NT2/D1 (cell line): ENCODE measurements at regions not wholly inside any gene's neighbourhood (a gene's known extent, or its start where the extent isn't known, plus 50 kb on each side); places are given as distances from the start of the nearest gene placed in this dataset.
"Not testable (repeated sequence)": the region's sequence is repeated elsewhere in the genome, so short reads cannot be mapped to it uniquely, and the experiment has no call there.

Source experiments
- DNase-seq: peaks from one replicate; pipeline ENCODE4 v3.0.0-alpha.2; 2011; ENCODE audit warnings: low read depth, low spot score
- H3K27me3 ChIP-seq: 2 replicates; pipeline ENCODE4 v1.6.0; 2011; ENCODE audit warnings: mild to moderate bottlenecking; ENCODE audit not compliant: insufficient read length, insufficient read depth
- H3K36me3 ChIP-seq: 2 replicates; pipeline ENCODE4 v1.6.1; 2011; ENCODE audit warnings: mild to moderate bottlenecking, low read length, mixed read lengths; ENCODE audit not compliant: insufficient read depth, insufficient read length
- H3K4me1 ChIP-seq: 2 replicates; pipeline ENCODE4 v1.5.1; 2011; ENCODE audit not compliant: insufficient read depth, insufficient read length
- H3K4me3 ChIP-seq: 2 replicates; pipeline ENCODE4 v1.5.1; 2011; ENCODE audit warnings: low read depth; ENCODE audit not compliant: insufficient read length
- H3K9ac ChIP-seq: 2 replicates; pipeline ENCODE4 v1.6.0; 2011; ENCODE audit warnings: low read depth; ENCODE audit not compliant: insufficient read length
- H3K9me3 ChIP-seq: 2 replicates; pipeline ENCODE4 v1.5.1; 2011; ENCODE audit warnings: mild to moderate bottlenecking, low read length; ENCODE audit not compliant: insufficient read depth
- SUZ12 ChIP-seq: IDR thresholded peaks from 2 replicates; pipeline ENCODE4 v1.6.1; 2011; ENCODE audit not compliant: insufficient read length, insufficient read depth; ENCODE audit errors: extremely low read depth
- YY1 ChIP-seq: IDR thresholded peaks from 2 replicates; pipeline ENCODE4 v1.6.1; 2011; ENCODE audit not compliant: insufficient read length, insufficient read depth
- ZNF274 ChIP-seq: IDR thresholded peaks from 2 replicates; pipeline ENCODE4 v1.6.1; 2011; ENCODE audit warnings: mild to moderate bottlenecking, low read depth, low read length

DNA sequence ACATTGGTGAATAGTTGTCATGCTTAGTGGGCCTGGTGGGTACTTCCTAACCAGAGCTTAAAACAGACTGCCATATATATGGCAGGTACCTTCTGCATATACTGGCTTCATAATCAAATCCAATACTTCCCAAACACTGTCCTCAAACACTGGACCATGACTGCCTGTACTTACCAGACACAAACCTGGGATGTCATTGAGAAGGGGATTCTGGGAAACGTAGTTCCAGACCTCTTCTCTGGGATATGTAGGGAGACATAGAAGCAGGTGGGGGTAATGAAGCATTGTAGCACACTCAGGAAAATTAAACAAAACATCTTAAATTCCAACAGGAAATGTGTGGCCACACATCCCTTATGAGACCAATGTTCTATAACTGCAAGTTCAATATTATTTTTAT lies 76.5 kb upstream of the ADAMTS5 start:
- no peaks in the 10 kb centered on the region for H3K27me3 ChIP-seq
- TF ChIP-seq YY1 (no peak), ZNF274 (no peak), SUZ12 (no peak)
- H3K36me3 ChIP-seq: no peaks in the 10 kb centered on the region
- H3K4me1 ChIP-seq: no peaks in the 10 kb centered on the region
- H3K9ac ChIP-seq: no peak overlapping the region
- H3K4me3 ChIP-seq: no peak overlapping the region
- H3K9me3 ChIP-seq: 0 out of 2 replicates have a peak, but pooled peaks cover 9% of the 10 kb centered on the region
- DNase-seq: no peak

- Histone ChIP-seq H3K4me1 (no peaks in the 10 kb centered on the region), H3K9ac (no peak overlapping the region), H3K36me3 (no peaks in the 10 kb centered on the region), H3K27me3 (no peaks in the 10 kb centered on the region), H3K9me3 (0 out of 2 replicates have a peak, but pooled peaks cover 7% of the 10 kb centered on the region), H3K4me3 (no peak overlapping the region)
- no peak for TF ChIP-seq ZNF274
- no peak for TF ChIP-seq SUZ12
- TF ChIP-seq YY1: no peak
- no peak for DNase-seq
Observed at GRCh38 chr21:27040738-27041469, 74.0 kb upstream of the ADAMTS5 start.

DNA sequence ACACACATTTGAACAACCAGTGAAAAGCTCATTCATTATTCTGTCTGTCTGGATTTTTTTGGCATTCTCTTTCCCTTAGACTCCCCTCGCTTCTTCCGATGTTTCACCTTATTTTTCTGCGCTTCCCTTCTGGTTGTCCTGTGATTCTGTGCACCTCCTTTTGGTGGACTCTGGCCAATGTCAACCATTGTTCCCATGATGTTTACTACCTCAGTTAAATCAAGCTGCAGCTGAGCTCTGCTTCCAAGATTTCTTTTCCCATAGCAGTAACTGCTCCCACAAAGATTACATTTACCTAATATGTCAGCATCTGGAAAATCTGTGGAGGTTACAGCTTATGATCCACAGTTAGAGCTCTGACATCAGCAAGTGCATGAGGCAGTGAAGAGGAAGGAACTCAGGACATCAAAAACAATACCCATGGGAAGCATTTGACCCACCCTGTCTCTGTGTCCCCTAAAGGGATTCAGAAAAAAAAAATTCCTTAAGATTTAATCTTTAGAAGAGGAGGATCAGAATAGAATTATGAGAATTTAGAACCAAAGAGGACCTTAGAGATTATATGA lies 69.9 kb upstream of the ADAMTS5 start:
- H3K4me1 ChIP-seq: no peaks in the 10 kb centered on the region
- no peak for DNase-seq
- H3K4me3 ChIP-seq: no peak overlapping the region
- H3K36me3 ChIP-seq: no peaks in the 10 kb centered on the region
- H3K9ac ChIP-seq: no peak overlapping the region
- no peaks in the 10 kb centered on the region for H3K9me3 ChIP-seq
- H3K27me3 ChIP-seq: no peaks in the 10 kb centered on the region
- TF ChIP-seq ZNF274 (no peak), SUZ12 (no peak), YY1 (no peak)

- Histone ChIP-seq H3K27me3 (no peaks in the 10 kb centered on the region), H3K9ac (no peak overlapping the region), H3K4me1 (no peaks in the 10 kb centered on the region), H3K4me3 (no peak overlapping the region), H3K9me3 (no peaks in the 10 kb centered on the region), H3K36me3 (no peaks in the 10 kb centered on the region)
- TF ChIP-seq YY1: no peak
- TF ChIP-seq ZNF274: no peak
- TF ChIP-seq SUZ12: no peak
- no peak for DNase-seq
Observed at GRCh38 chr21:27035791-27036190, 68.9 kb upstream of the ADAMTS5 start.

DNA sequence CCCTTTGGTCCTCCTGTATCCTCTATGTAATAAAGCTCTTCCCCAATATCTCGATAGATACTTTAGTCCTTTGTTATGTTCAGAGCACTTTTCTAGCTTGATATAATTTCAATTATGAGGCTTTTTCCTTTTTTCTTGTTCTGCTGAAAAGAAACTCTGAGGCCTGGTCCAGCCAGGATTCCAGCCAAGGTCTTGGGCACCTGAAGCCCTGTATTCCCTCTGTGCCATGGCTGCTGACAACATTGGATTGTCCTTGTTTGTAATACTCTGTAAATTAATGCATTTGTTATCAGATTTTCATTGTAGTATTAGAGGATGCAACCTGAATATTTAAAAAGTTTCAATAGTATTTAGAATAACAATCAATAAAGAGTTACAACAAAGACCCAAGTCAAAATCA lies 67.9 kb upstream of the ADAMTS5 start:
- DNase-seq: no peak
- TF ChIP-seq YY1 (no peak), ZNF274 (no peak), SUZ12 (no peak)
- H3K27me3 ChIP-seq: no peaks in the 10 kb centered on the region
- no peaks in the 10 kb centered on the region for H3K36me3 ChIP-seq
- H3K4me3 ChIP-seq: no peak overlapping the region
- no peaks in the 10 kb centered on the region for H3K4me1 ChIP-seq
- H3K9me3 ChIP-seq: no peaks in the 10 kb centered on the region
- no peak overlapping the region for H3K9ac ChIP-seq

DNA sequence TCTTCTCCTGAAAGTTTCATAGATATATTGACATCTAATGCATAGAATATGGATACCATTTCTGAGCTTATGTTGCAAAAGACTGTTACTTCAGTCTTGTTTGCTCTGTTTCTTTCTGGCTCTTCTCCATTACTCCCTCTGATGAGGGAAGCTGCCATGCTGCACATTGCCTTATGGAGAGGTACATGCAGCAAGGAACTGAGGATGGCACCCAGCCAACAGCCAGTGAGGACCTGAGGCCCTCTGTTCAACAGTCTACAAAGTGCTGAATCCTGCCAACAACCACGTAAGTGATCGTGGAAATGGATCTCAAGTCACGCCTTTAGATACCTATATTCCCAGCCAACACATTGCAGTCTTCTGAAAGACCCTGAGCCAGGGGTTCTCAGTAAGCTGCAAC lies 66.6 kb upstream of the ADAMTS5 start:
- H3K9me3 ChIP-seq: no peaks in the 10 kb centered on the region

GRCh38 chr21:27026501-27026900 lies 59.6 kb upstream of the ADAMTS5 start:
- no peaks in the 10 kb centered on the region for H3K4me1 ChIP-seq
- no peaks in the 10 kb centered on the region for H3K36me3 ChIP-seq
- TF ChIP-seq YY1 (no peak), SUZ12 (no peak), ZNF274 (no peak)
- peak; percentile 43 for DNase-seq
- peaks cover 3% of the 10 kb centered on the region; the same call in 1 of the 2 replicates for H3K9me3 ChIP-seq
- H3K9ac ChIP-seq: no peak overlapping the region
- H3K27me3 ChIP-seq: no peaks in the 10 kb centered on the region
- no peak overlapping the region for H3K4me3 ChIP-seq

More for the DNA sequence above, 66.6 kb upstream of the ADAMTS5 start:
- Histone ChIP-seq H3K27me3 (no peaks in the 10 kb centered on the region), H3K4me3 (no peak overlapping the region), H3K4me1 (no peaks in the 10 kb centered on the region), H3K36me3 (no peaks in the 10 kb centered on the region), H3K9ac (no peak overlapping the region)
- no peak for DNase-seq
- TF ChIP-seq SUZ12 (no peak), YY1 (no peak), ZNF274 (no peak)

GRCh38 chr21:27025708-27026107 lies 58.8 kb upstream of the ADAMTS5 start:
- H3K4me3 ChIP-seq, DNase-seq, H3K36me3 ChIP-seq, H3K27me3 ChIP-seq, H3K9ac ChIP-seq, H3K9me3 ChIP-seq, H3K4me1 ChIP-seq: not testable (repeated sequence)
